HG02678 (cell line): ENCODE measurements at regions not wholly inside any gene's neighbourhood (a gene's known extent, or its start where the extent isn't known, plus 50 kb on each side); places are given as distances from the start of the nearest gene placed in this dataset.

Experiments used
- ATAC-seq: cut with Tn5 transposase; IDR thresholded peaks from one replicate; pipeline ENCODE4 v1.9.1; 2021; ENCODE audit warnings: mild to moderate bottlenecking, moderate library complexity; ENCODE audit not compliant: unreplicated experiment

- no peak for ATAC-seq
Measured at GRCh38 chr10:63735305-63735704, 214.1 kb downstream of the REEP3 start.

- ATAC-seq = no peak
Measured at GRCh38 chr10:63738410-63738809, 217.2 kb downstream of the REEP3 start.

- no peak for ATAC-seq
Measured at GRCh38 chr10:63744060-63744941, 223.1 kb downstream of the REEP3 start.

GRCh38 chr10:63749915-63750314, 228.7 kb downstream of the REEP3 start:
- ATAC-seq = no peak

- ATAC-seq = no peak
Measured at GRCh38 chr10:63751836-63752235, 230.6 kb downstream of the REEP3 start.

GRCh38 chr10:63752318-63752717, 231.1 kb downstream of the REEP3 start:
- no peak for ATAC-seq

GRCh38 chr10:63753808-63754207, 232.6 kb downstream of the REEP3 start:
- ATAC-seq = no peak

- ATAC-seq = no peak
Measured at GRCh38 chr10:63755441-63755840, 234.2 kb downstream of the REEP3 start.

- ATAC-seq = no peak
Measured at GRCh38 chr10:63757067-63757466, 235.9 kb downstream of the REEP3 start.

GRCh38 chr10:63758080-63758479, 236.9 kb downstream of the REEP3 start:
- ATAC-seq = no peak

GRCh38 chr10:63759335-63759734, 238.1 kb downstream of the REEP3 start:
- no peak for ATAC-seq

- no peak for ATAC-seq
Measured at GRCh38 chr10:63760034-63760707, 239.0 kb downstream of the REEP3 start.

- no peak for ATAC-seq
Measured at GRCh38 chr10:63760708-63761047, 239.5 kb downstream of the REEP3 start.

- ATAC-seq = no peak
Measured at GRCh38 chr10:63761243-63761642, 240.0 kb downstream of the REEP3 start.

GRCh38 chr10:63763744-63764143, 242.5 kb downstream of the REEP3 start:
- ATAC-seq = no peak

- ATAC-seq = no peak
Measured at GRCh38 chr10:63765126-63765525, 243.9 kb downstream of the REEP3 start.

- no peak for ATAC-seq
Measured at GRCh38 chr10:63766745-63767137, 245.5 kb downstream of the REEP3 start.

GRCh38 chr10:63767138-63767801, 246.1 kb downstream of the REEP3 start:
- no peak for ATAC-seq

GRCh38 chr10:63769367-63769766, 248.2 kb downstream of the REEP3 start:
- ATAC-seq = no peak

GRCh38 chr10:63770523-63770922, 249.3 kb downstream of the REEP3 start:
- ATAC-seq = no peak

- ATAC-seq = no peak
Measured at GRCh38 chr10:63772491-63772890, 251.3 kb downstream of the REEP3 start.

- ATAC-seq = no peak
Measured at GRCh38 chr10:63773106-63773505, 251.9 kb downstream of the REEP3 start.
